Neural cell (in vitro differentiated cells): ENCODE measurements at regions not wholly inside any gene's neighbourhood (a gene's known extent, or its start where the extent isn't known, plus 50 kb on each side); places are given as distances from the start of the nearest gene placed in this dataset.

Experiments used
- EP300 ChIP-seq: fragments of 450-650 bp; conservative IDR thresholded peaks from 2 replicates; pipeline ENCODE4 v1.6.1; 2014; ENCODE audit warnings: antibody characterized with exemption, mild to moderate bottlenecking, moderate library complexity; ENCODE audit not compliant: poor library complexity, severe bottlenecking
- POLR2AphosphoS5 ChIP-seq: IDR thresholded peaks from 2 replicates; pipeline ENCODE4 v1.6.1; 2012
- TF ChIP-seq, protein P1 (sequence below): fragments of 450-650 bp; IDR thresholded peaks from 2 replicates; pipeline ENCODE4 v1.5.1; 2014; ENCODE audit warnings: antibody characterized with exemption, mild to moderate bottlenecking, moderate library complexity; ENCODE audit not compliant: poor library complexity, severe bottlenecking
- TF ChIP-seq, protein P2 (sequence below): IDR thresholded peaks from 2 replicates; pipeline ENCODE4 v1.6.1; 2012; ENCODE audit warnings: borderline replicate concordance

DNA sequence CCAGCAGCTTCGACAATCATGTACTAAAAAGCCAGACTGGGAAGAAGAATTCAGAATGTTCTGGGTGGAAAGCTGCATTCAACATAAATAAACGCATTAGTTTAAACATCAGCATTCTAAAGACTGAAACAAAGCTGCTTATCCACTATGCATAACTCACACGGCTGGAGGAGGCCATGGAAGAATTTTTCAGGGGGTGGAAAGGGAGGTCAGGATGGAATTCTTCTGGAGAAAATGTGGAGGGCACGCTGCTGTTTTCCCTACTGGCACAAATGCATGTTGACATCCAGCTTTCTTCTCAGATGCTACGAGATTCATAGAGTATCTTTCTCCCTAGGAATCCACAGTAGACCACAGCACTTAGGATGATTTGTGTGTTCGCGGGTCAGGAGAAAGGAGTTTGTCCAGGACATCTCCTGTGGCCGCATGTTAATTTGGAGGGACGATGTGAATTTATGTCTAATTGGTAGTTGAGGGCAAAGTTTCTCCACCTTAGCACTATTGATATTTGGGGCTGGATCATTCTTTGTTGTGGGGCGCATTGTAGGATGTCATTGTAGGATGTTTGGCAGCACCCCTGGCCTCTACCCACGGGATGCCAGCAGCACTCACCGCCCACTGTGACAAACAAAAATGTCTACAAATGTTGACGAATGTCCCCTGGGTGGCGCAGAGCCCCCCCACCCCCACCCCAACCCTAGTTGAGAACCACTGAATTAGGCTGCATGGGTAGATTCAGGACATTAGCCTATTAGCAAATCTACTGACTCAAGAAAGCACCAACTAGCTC is 86.5 kb upstream of the KAZN start:
- TF ChIP-seq, protein P1, sequence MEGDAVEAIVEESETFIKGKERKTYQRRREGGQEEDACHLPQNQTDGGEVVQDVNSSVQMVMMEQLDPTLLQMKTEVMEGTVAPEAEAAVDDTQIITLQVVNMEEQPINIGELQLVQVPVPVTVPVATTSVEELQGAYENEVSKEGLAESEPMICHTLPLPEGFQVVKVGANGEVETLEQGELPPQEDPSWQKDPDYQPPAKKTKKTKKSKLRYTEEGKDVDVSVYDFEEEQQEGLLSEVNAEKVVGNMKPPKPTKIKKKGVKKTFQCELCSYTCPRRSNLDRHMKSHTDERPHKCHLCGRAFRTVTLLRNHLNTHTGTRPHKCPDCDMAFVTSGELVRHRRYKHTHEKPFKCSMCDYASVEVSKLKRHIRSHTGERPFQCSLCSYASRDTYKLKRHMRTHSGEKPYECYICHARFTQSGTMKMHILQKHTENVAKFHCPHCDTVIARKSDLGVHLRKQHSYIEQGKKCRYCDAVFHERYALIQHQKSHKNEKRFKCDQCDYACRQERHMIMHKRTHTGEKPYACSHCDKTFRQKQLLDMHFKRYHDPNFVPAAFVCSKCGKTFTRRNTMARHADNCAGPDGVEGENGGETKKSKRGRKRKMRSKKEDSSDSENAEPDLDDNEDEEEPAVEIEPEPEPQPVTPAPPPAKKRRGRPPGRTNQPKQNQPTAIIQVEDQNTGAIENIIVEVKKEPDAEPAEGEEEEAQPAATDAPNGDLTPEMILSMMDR, result no peak
- TF ChIP-seq, protein P2, sequence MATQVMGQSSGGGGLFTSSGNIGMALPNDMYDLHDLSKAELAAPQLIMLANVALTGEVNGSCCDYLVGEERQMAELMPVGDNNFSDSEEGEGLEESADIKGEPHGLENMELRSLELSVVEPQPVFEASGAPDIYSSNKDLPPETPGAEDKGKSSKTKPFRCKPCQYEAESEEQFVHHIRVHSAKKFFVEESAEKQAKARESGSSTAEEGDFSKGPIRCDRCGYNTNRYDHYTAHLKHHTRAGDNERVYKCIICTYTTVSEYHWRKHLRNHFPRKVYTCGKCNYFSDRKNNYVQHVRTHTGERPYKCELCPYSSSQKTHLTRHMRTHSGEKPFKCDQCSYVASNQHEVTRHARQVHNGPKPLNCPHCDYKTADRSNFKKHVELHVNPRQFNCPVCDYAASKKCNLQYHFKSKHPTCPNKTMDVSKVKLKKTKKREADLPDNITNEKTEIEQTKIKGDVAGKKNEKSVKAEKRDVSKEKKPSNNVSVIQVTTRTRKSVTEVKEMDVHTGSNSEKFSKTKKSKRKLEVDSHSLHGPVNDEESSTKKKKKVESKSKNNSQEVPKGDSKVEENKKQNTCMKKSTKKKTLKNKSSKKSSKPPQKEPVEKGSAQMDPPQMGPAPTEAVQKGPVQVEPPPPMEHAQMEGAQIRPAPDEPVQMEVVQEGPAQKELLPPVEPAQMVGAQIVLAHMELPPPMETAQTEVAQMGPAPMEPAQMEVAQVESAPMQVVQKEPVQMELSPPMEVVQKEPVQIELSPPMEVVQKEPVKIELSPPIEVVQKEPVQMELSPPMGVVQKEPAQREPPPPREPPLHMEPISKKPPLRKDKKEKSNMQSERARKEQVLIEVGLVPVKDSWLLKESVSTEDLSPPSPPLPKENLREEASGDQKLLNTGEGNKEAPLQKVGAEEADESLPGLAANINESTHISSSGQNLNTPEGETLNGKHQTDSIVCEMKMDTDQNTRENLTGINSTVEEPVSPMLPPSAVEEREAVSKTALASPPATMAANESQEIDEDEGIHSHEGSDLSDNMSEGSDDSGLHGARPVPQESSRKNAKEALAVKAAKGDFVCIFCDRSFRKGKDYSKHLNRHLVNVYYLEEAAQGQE, result no peak
- TF ChIP-seq POLR2AphosphoS5 (no peak), EP300 (no peak)
